ENCODE measurements at regions not wholly inside any gene's neighbourhood (a gene's known extent, or its start where the extent isn't known, plus 50 kb on each side); places are given as distances from the start of the nearest gene placed in this dataset.

DNA sequence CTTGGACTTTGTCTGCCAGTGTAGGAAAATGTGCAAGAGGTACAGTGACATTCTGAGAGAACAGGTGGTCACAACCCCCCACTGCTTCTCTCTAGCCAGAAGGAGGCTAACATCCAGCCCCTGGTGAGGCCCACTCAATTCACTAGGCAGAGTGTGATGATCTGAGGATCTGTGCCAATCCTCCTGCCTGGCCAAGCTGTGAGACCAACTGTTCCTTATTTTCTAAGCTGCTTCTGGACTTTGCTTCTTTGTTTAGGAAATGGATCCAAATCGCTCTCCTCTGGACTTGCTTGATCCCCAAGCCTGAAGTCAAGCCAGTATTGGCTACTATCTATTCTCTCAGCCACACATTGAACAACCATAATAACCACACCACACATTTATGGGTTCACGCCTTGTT lies 202.8 kb downstream of the PIK3C3 start:
- no peak for DNase-seq
- peaks cover 3% of the 10 kb centered on the region for H3K4me1 ChIP-seq
- 71 to 83% methylated on average over 2 of the region's 2 CpGs for WGBS, 2 donors
- no peaks in the 10 kb centered on the region for H3K27me3 ChIP-seq
- H3K36me3 ChIP-seq (ENCODE audit: low read depth, missing control alignments), result no peaks in the 10 kb centered on the region
- no peak overlapping the region for H3K4me3 ChIP-seq
- no peaks in the 10 kb centered on the region for H3K9me3 ChIP-seq
- intact Hi-C loops (cut with DNase I; ENCODE audit: low total_unique reads), result no loop called here
- H3K27ac ChIP-seq, result no peak overlapping the region
- no peak for TF ChIP-seq CTCF (IDR thresholded peaks at IDR 0.05)
- TF ChIP-seq POLR2A (IDR thresholded peaks at IDR 0.05), result no peak

GRCh38 chr18:42159146-42159545 lies 204.1 kb downstream of the PIK3C3 start:
- DNase-seq, result no peak
- WGBS, 2 donors, result 86 to 93% methylated on average over 3 of the region's 3 CpGs
- TF ChIP-seq CTCF (IDR thresholded peaks at IDR 0.05) (no peak), POLR2A (IDR thresholded peaks at IDR 0.05) (no peak)
- no peaks in the 10 kb centered on the region for H3K27me3 ChIP-seq
- intact Hi-C loops (cut with DNase I; ENCODE audit: low total_unique reads), result no loop called here
- peaks cover 3% of the 10 kb centered on the region for H3K4me1 ChIP-seq
- H3K36me3 ChIP-seq (ENCODE audit: low read depth, missing control alignments), result no peaks in the 10 kb centered on the region
- H3K4me3 ChIP-seq, result no peak overlapping the region
- H3K9me3 ChIP-seq, result no peaks in the 10 kb centered on the region
- H3K27ac ChIP-seq, result no peak overlapping the region

- H3K4me3 ChIP-seq, result no peak overlapping the region
- H3K4me1 ChIP-seq, result no peaks in the 10 kb centered on the region
- H3K36me3 ChIP-seq (ENCODE audit: low read depth, missing control alignments), result no peaks in the 10 kb centered on the region
- no peaks in the 10 kb centered on the region for H3K9me3 ChIP-seq
- DNase-seq, result no peak
- H3K27me3 ChIP-seq, result no peaks in the 10 kb centered on the region
- H3K27ac ChIP-seq, result no peak overlapping the region
- intact Hi-C loops (cut with DNase I; ENCODE audit: low total_unique reads), result no loop called here
- TF ChIP-seq POLR2A (IDR thresholded peaks at IDR 0.05) (no peak), CTCF (IDR thresholded peaks at IDR 0.05) (no peak)
- 85 to 89% methylated on average over 1 of the region's 1 CpG for WGBS, 2 donors
Measured at GRCh38 chr18:42163321-42163720, 208.3 kb downstream of the PIK3C3 start.

- no peaks in the 10 kb centered on the region for H3K27me3 ChIP-seq
- TF ChIP-seq POLR2A (IDR thresholded peaks at IDR 0.05) (no peak), CTCF (IDR thresholded peaks at IDR 0.05) (no peak)
- H3K9me3 ChIP-seq, result no peaks in the 10 kb centered on the region
- H3K4me1 ChIP-seq, result no peaks in the 10 kb centered on the region
- intact Hi-C loops (cut with DNase I; ENCODE audit: low total_unique reads), result no loop called here
- 74 to 95% methylated on average over 1 of the region's 1 CpG for WGBS, 2 donors
- DNase-seq, result no peak
- H3K4me3 ChIP-seq, result no peak overlapping the region
- no peak overlapping the region for H3K27ac ChIP-seq
- H3K36me3 ChIP-seq (ENCODE audit: low read depth, missing control alignments), result no peaks in the 10 kb centered on the region
Measured at GRCh38 chr18:42164556-42164955, 209.5 kb downstream of the PIK3C3 start.

DNA sequence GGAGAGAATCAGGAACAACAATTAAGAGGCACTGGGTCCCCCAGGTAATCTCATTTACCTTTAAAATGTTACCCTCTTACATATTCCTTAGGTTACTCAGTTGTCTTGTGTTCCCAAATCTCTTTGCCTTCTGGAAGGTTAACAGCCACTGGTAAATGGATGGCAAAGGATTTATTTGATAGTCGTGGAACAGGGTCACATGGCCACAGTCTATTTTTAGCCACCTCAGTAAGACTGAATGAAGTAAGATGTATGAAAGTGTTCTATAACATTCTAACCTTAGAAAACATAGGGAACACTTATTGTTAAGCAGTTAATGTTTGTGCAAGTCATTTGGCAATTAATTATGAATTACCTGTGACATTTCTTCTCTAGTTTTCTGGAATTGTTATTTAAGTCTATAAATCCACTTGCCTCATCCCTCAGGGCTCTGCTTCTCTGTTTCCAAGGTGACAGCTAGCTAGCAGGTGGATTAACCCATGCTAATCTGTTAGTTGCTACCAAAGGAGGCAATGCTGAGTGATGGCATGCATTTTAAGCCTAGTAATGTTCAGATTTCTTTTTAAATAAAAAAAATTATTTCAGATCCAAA lies 211.0 kb downstream of the PIK3C3 start:
- Histone ChIP-seq H3K9me3 (no peaks in the 10 kb centered on the region), H3K27me3 (no peaks in the 10 kb centered on the region), H3K36me3 (ENCODE audit: low read depth, missing control alignments) (no peaks in the 10 kb centered on the region), H3K4me1 (no peaks in the 10 kb centered on the region), H3K4me3 (no peak overlapping the region), H3K27ac (no peak overlapping the region)
- DNase-seq, result no peak
- WGBS, 2 donors, result 25 to 31% methylated on average over 1 of the region's 1 CpG
- TF ChIP-seq CTCF (IDR thresholded peaks at IDR 0.05), result no peak
- TF ChIP-seq POLR2A (IDR thresholded peaks at IDR 0.05), result no peak
- intact Hi-C loops (cut with DNase I; ENCODE audit: low total_unique reads), result no loop called here

Measured in testis (tissue), 2 donors.